T-helper 2 cell treated with Interferon-gamma antibody and Interleukin-4, amounts not matched to agents 5 μg/mL and 100 μg/mL, for 36 hours (primary cell): ENCODE measurements at regions not wholly inside any gene's neighbourhood (a gene's known extent, or its start where the extent isn't known, plus 50 kb on each side); places are given as distances from the start of the nearest gene placed in this dataset.
"Not testable (repeated sequence)": the region's sequence is repeated elsewhere in the genome, so short reads cannot be mapped to it uniquely, and the experiment has no call there.

Source experiments
- DNase-seq: peaks from one replicate; pipeline ENCODE4 v3.0.0; 2021; ENCODE audit warnings: low spot score
- H3K27ac Mint-ChIP-seq: one replicate; pipeline ENCODE4 v1.8.0; 2021; ENCODE audit warnings: mild to moderate bottlenecking, mixed read lengths
- H3K27me3 Mint-ChIP-seq: one replicate; pipeline ENCODE4 v1.8.0; 2021; ENCODE audit warnings: low read depth, mixed read lengths
- H3K36me3 Mint-ChIP-seq: one replicate; pipeline ENCODE4 v1.8.0; 2021; ENCODE audit warnings: low read depth, mixed read lengths
- H3K4me1 Mint-ChIP-seq: one replicate; pipeline ENCODE4 v1.8.0; 2021; ENCODE audit warnings: low read depth, mixed read lengths
- H3K4me3 Mint-ChIP-seq: one replicate; pipeline ENCODE4 v1.8.0; 2022; ENCODE audit warnings: mild to moderate bottlenecking, moderate library complexity, mixed read lengths
- H3K9me3 Mint-ChIP-seq: one replicate; pipeline ENCODE4 v1.8.0; 2021; ENCODE audit warnings: mixed read lengths

DNA sequence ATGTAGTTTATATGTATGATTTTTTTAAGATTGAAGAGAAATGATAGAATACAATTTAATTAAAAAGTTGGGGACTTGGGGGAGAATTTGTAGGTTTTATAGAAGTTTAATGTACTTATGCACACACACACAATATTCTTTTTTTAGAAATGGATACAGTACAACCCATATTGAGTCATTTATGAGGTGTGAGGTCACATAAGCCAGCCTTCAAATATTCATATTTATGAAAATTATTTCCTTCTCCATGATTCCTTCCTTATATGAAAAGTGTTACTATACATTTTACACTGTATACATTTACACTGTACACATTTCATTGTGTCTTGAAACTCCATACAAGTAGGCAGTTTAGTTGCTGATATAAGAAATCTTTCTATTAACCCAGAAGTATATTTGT, 96.2 kb upstream of the CHODL start:
- no peak overlapping the region for H3K4me3 Mint-ChIP-seq

GRCh38 chr21:18147678-18148077, 97.0 kb upstream of the CHODL start:
- no peak for DNase-seq
- Mint-ChIP-seq H3K4me3 (no peak overlapping the region), H3K27ac (no peak overlapping the region), H3K36me3 (no peaks in the 10 kb centered on the region), H3K27me3 (no peaks in the 10 kb centered on the region), H3K4me1 (no peaks in the 10 kb centered on the region), H3K9me3 (peaks cover 28% of the 10 kb centered on the region)

More for the DNA sequence above, 96.2 kb upstream of the CHODL start:
- Mint-ChIP-seq H3K27ac (no peak overlapping the region), H3K4me1 (no peaks in the 10 kb centered on the region), H3K9me3 (peaks cover 28% of the 10 kb centered on the region), H3K27me3 (no peaks in the 10 kb centered on the region), H3K36me3 (no peaks in the 10 kb centered on the region)
- DNase-seq, result no peak

DNA sequence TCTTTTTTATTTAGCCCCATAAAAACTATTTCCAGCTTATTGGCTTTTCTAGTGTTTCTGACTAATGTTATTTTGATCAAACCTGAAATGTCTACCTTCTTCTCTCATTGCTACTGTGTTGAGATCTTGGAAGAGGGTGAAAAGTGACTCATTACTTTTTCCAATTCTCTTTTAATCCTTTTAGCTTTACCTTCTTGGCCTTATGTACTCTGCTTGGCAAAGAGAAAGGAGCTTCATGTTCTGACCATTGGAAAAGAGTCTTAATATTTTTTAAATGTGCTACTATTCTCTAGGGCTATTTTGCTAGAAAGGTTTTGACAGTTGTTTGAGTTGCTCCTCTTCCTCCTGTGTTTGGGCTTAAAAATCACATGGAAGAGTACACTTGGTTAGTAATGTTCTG, 97.8 kb upstream of the CHODL start:
- H3K27me3 Mint-ChIP-seq, result no peaks in the 10 kb centered on the region
- DNase-seq, result no peak
- peaks cover 28% of the 10 kb centered on the region for H3K9me3 Mint-ChIP-seq

DNA sequence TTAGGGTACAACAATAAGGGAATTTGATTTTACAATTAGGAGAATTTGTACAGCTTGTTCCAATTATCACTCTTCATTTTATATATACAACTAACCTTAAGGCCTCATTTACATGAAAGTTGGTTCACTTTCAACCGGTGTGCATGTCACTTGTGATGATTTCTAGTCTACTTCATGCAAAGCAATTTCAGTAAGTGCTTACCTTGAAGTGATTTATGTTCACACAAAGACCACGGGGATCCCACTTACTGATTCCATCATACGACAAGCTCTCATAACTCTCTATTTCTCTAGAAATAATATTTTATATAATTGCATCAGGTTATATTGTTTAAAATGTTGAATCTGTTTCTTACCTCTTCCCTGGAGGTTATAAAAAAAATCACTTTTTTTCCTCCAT, 100.3 kb upstream of the CHODL start:
- no peak overlapping the region for H3K27ac Mint-ChIP-seq
- no peak overlapping the region for H3K4me3 Mint-ChIP-seq
- no peak for DNase-seq
- H3K4me1 Mint-ChIP-seq, result no peaks in the 10 kb centered on the region
- peaks cover 24% of the 10 kb centered on the region for H3K9me3 Mint-ChIP-seq
- H3K27me3 Mint-ChIP-seq, result no peaks in the 10 kb centered on the region
- H3K36me3 Mint-ChIP-seq, result no peaks in the 10 kb centered on the region

More for the DNA sequence above, 97.8 kb upstream of the CHODL start:
- no peaks in the 10 kb centered on the region for H3K36me3 Mint-ChIP-seq
- no peaks in the 10 kb centered on the region for H3K4me1 Mint-ChIP-seq
- no peak overlapping the region for H3K4me3 Mint-ChIP-seq
- H3K27ac Mint-ChIP-seq, result no peak overlapping the region

DNA sequence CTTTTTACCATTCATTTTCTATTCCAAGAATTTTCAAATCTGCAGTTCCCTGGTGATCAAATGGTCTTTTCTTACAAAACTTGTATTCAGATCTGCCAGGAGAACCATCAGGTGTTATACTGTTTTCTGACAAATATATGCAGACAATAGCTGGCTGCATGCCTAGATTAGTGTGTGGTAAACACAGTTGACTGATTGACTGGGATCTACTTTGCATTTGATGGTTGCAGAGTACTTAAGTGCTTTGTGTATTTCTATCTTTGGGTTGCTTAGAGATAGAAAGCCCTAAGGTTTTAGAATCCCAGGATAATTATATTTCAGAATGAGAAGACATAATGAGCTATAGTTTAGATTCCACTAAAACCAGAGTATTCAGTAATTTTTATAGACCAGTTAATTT, 102.0 kb upstream of the CHODL start:
- DNase-seq, result no peak
- Mint-ChIP-seq H3K4me1 (no peaks in the 10 kb centered on the region), H3K27ac (no peak overlapping the region), H3K36me3 (no peaks in the 10 kb centered on the region), H3K27me3 (no peaks in the 10 kb centered on the region), H3K4me3 (no peak overlapping the region), H3K9me3 (peaks cover 26% of the 10 kb centered on the region)

- peaks cover 15% of the 10 kb centered on the region for H3K9me3 Mint-ChIP-seq
- no peak for DNase-seq
- H3K4me1 Mint-ChIP-seq, result no peaks in the 10 kb centered on the region
- H3K27ac Mint-ChIP-seq, result no peak overlapping the region
- no peaks in the 10 kb centered on the region for H3K36me3 Mint-ChIP-seq
- H3K27me3 Mint-ChIP-seq, result no peaks in the 10 kb centered on the region
- no peak overlapping the region for H3K4me3 Mint-ChIP-seq
Measured at GRCh38 chr21:18138507-18138906, 106.1 kb upstream of the CHODL start.

DNA sequence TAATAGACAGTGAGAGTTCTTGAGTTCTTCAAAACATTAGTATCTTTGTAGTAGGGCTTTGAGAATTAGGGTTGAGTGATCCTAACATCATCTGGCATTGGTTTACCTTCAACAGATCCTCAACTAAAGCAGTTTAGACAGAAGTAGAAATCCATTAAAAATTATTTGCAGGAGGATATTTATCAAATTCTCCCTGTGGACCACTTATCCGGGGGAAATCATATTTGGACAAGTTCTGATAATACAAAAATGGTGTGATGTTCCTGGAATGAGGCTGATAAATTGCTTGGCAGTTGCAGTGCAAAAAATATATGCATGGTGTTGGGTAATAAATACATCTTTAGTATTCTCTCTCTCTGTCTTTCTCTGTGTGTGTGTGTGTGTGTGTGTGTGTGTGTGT, 115.1 kb upstream of the CHODL start:
- Mint-ChIP-seq H3K36me3 (no peaks in the 10 kb centered on the region), H3K9me3 (peaks cover 11% of the 10 kb centered on the region), H3K4me3 (no peak overlapping the region), H3K4me1 (no peaks in the 10 kb centered on the region), H3K27ac (no peak overlapping the region), H3K27me3 (no peaks in the 10 kb centered on the region)
- no peak for DNase-seq

- no peak for DNase-seq
- no peak overlapping the region for H3K4me3 Mint-ChIP-seq
- H3K27ac Mint-ChIP-seq, result no peak overlapping the region
- H3K9me3 Mint-ChIP-seq, result peaks cover 13% of the 10 kb centered on the region
- no peaks in the 10 kb centered on the region for H3K4me1 Mint-ChIP-seq
- H3K27me3 Mint-ChIP-seq, result no peaks in the 10 kb centered on the region
- no peaks in the 10 kb centered on the region for H3K36me3 Mint-ChIP-seq
Measured at GRCh38 chr21:18118566-18118965, 126.1 kb upstream of the CHODL start.

- Mint-ChIP-seq H3K4me3 (no peak overlapping the region), H3K27ac (no peak overlapping the region), H3K27me3 (no peaks in the 10 kb centered on the region), H3K9me3 (peaks cover 13% of the 10 kb centered on the region), H3K36me3 (no peaks in the 10 kb centered on the region), H3K4me1 (no peaks in the 10 kb centered on the region)
- no peak for DNase-seq
Measured at GRCh38 chr21:18117176-18117575, 127.5 kb upstream of the CHODL start.

DNA sequence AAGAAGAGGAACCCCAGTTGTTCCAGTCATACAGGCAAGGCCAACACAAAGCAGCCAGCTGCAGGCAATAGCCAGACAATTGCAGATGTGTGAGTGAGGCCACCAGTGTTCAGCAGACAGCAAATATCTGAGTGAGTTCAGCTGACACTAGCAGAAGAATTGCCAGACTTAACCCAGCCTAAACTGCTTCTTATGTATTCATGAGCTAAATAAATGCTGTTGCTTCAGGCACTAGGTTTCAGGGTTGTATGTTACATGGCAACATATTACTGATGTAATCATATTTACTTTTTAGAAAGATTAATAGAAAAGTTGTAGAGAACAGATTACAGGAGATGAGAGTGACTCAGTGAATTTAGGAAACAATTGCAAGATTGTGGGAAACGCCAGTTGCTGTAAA, 129.8 kb upstream of the CHODL start:
- Mint-ChIP-seq H3K4me1 (no peaks in the 10 kb centered on the region), H3K4me3 (no peak overlapping the region), H3K36me3 (no peaks in the 10 kb centered on the region), H3K9me3 (no peaks in the 10 kb centered on the region), H3K27me3 (no peaks in the 10 kb centered on the region), H3K27ac (no peak overlapping the region)
- DNase-seq, result no peak

GRCh38 chr21:18104802-18105201, 139.8 kb upstream of the CHODL start:
- Mint-ChIP-seq H3K36me3 (no peaks in the 10 kb centered on the region), H3K27ac (no peak overlapping the region), H3K27me3 (no peaks in the 10 kb centered on the region), H3K4me3 (no peak overlapping the region), H3K4me1 (no peaks in the 10 kb centered on the region), H3K9me3 (peaks cover 7% of the 10 kb centered on the region)
- no peak for DNase-seq

DNA sequence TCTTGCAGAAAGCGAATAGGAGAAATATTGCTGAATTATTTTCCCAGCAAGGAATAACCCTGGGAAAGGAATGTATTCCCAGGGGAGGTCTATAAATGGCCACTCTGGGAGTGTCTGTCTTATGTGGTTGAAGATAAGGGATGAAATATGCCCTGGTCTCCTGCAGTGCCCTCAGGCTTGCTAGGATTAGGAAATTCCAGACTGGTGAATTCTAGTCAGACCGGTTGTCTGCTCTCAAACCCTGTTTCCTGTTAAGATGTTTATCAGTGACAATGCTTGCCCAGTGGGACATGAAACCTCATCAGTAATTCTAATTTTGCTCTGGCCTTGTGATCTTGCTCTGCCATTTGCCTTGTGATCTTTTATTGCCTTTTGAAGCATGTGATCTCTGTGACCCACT, 148.2 kb upstream of the CHODL start:
- not testable (repeated sequence) for H3K4me1 Mint-ChIP-seq

GRCh38 chr21:18089786-18090185, 154.8 kb upstream of the CHODL start:
- Mint-ChIP-seq H3K9me3 (peaks cover 22% of the 10 kb centered on the region), H3K36me3 (no peaks in the 10 kb centered on the region), H3K4me3 (no peak overlapping the region), H3K4me1 (no peaks in the 10 kb centered on the region), H3K27me3 (no peaks in the 10 kb centered on the region), H3K27ac (no peak overlapping the region)
- no peak for DNase-seq

More for the DNA sequence above, 148.2 kb upstream of the CHODL start:
- H3K36me3 Mint-ChIP-seq, DNase-seq, H3K4me3 Mint-ChIP-seq, H3K27me3 Mint-ChIP-seq, H3K27ac Mint-ChIP-seq: not testable (repeated sequence)
- H3K9me3 Mint-ChIP-seq, result peaks cover 52% of the 10 kb centered on the region

DNA sequence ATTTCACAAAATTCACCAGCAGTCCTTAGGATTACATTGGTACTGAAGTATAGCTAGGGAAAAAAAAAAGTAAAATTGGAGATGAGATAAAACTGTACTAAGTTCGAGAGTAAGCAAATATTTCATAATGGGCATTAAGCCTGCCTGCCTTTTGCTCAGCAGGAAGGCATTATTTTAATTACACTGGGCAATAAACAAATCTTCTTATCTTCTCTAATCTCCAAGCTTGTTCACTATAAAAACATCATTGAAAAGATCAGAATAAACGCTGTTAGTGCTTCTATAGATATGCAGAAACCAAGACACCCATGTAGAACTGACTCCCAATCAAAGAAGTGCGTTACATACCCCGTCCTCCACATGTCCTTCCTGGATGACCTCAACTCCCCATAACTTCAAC, 174.2 kb upstream of the CHODL start:
- DNase-seq, result no peak
- H3K9me3 Mint-ChIP-seq, result no peaks in the 10 kb centered on the region
- H3K4me3 Mint-ChIP-seq, result no peak overlapping the region
- H3K27me3 Mint-ChIP-seq, result no peaks in the 10 kb centered on the region
- no peak overlapping the region for H3K27ac Mint-ChIP-seq
- H3K4me1 Mint-ChIP-seq, result no peaks in the 10 kb centered on the region
- no peaks in the 10 kb centered on the region for H3K36me3 Mint-ChIP-seq

GRCh38 chr21:18069875-18070274, 174.8 kb upstream of the CHODL start:
- no peak overlapping the region for H3K27ac Mint-ChIP-seq
- no peaks in the 10 kb centered on the region for H3K9me3 Mint-ChIP-seq
- H3K4me3 Mint-ChIP-seq, result no peak overlapping the region
- H3K4me1 Mint-ChIP-seq, result no peaks in the 10 kb centered on the region
- no peaks in the 10 kb centered on the region for H3K36me3 Mint-ChIP-seq
- DNase-seq, result no peak
- H3K27me3 Mint-ChIP-seq, result no peaks in the 10 kb centered on the region
